ENCODE measurements at regions not wholly inside any gene's neighbourhood (a gene's known extent, or its start where the extent isn't known, plus 50 kb on each side); places are given as distances from the start of the nearest gene placed in this dataset.

- H2BK15ac ChIP-seq (ENCODE audit: low read length), result no peak overlapping the region
- no peak overlapping the region for H3K27ac ChIP-seq (ENCODE audit: low read depth, low read length)
- H3K9me3 ChIP-seq (ENCODE audit: insufficient read depth in 2 of 2, low read depth in 1 of 2, low read length in 1 of 2), result no peaks in the 10 kb centered on the region
- no peak overlapping the region for H2BK12ac ChIP-seq (ENCODE audit: low read depth, low read length)
- peaks cover 0 to 7% (median 2%) of the 10 kb centered on the region in 4 experiments; a peak in 3 of 7 replicates for H3K4me1 ChIP-seq (replicated peaks in 1 of 4; ENCODE audit: control insufficient read depth in 3 of 4, insufficient read depth in 4 of 4, low read length in 3 of 4)
- no peak for FAIRE-seq
- H3K27me3 ChIP-seq (replicated peaks in 1 of 4; ENCODE audit: control insufficient read depth in 3 of 4, extremely low read depth in 1 of 4, insufficient read depth in 3 of 4, low read length in 3 of 4), result no peaks in the 10 kb centered on the region; a peak in 1 of 7 replicates
- DNase-seq (ENCODE audit: low read depth in 1 of 2, low spot score in 2 of 2), result peak in 1 of 2 experiments; percentile 48
- H3K4me2 ChIP-seq (ENCODE audit: insufficient read depth in 1 of 2, low read depth in 2 of 2, low read length in 2 of 2), result peak overlapping the region; percentile 16 to 39; a peak in 2 of 4 replicates
- H4K5ac ChIP-seq (ENCODE audit: insufficient read length, low read depth, low read length), result no peak overlapping the region
- no peak for TF ChIP-seq SP4 (IDR thresholded peaks at IDR 0.05; ENCODE audit: low read length)
- no peak for TF ChIP-seq EZH2 (IDR thresholded peaks at IDR 0.05; ENCODE audit: low read depth, low read length, severe bottlenecking)
- no peak for TF ChIP-seq ZNF274 (IDR thresholded peaks at IDR 0.05; ENCODE audit: borderline replicate concordance, extremely low read depth, low read length)
- TF ChIP-seq KDM4A (IDR thresholded peaks at IDR 0.05; ENCODE audit: low read depth, low read length, severe bottlenecking), result no peak
- no peak for TF ChIP-seq BRCA1 (IDR thresholded peaks at IDR 0.05; ENCODE audit: low read depth, low read length)
- TF ChIP-seq ATF3 (IDR thresholded peaks at IDR 0.05; ENCODE audit: insufficient read depth, low read depth, low read length), result no peak
- TF ChIP-seq RFX5 (IDR thresholded peaks at IDR 0.05; ENCODE audit: borderline replicate concordance, low read depth, low read length), result no peak
- TF ChIP-seq MAX (IDR thresholded peaks at IDR 0.05), result no peak
- no peak for TF ChIP-seq KDM5A (IDR thresholded peaks at IDR 0.05; ENCODE audit: low read length)
- no peak overlapping the region for H4K91ac ChIP-seq (replicated peaks; ENCODE audit: insufficient read length, low read length)
- no peak overlapping the region for H3K23ac ChIP-seq (ENCODE audit: insufficient read length)
- no peaks in the 10 kb centered on the region for H4K20me1 ChIP-seq (replicated peaks in 1 of 2; ENCODE audit: control insufficient read depth in 1 of 2, insufficient read depth in 2 of 2, low read length in 2 of 2)
- H3K18ac ChIP-seq (ENCODE audit: extremely low read depth, low read length), result no peak overlapping the region
- no peak overlapping the region for H3K56ac ChIP-seq (replicated peaks; ENCODE audit: insufficient read length, low read depth, low read length)
- H3K79me2 ChIP-seq (ENCODE audit: control insufficient read depth in 1 of 2, insufficient read depth in 2 of 2, low read length in 2 of 2), result no peaks in the 10 kb centered on the region
- no peak overlapping the region for H3K4ac ChIP-seq (replicated peaks; ENCODE audit: insufficient read length, low read depth, low read length)
- no peaks in the 10 kb centered on the region for H3K23me2 ChIP-seq (ENCODE audit: low read depth, low read length)
- H2BK120ac ChIP-seq (replicated peaks; ENCODE audit: low read depth, low read length), result no peak overlapping the region
- ChIA-PET POLR2A (ENCODE audit: partially characterized antibody) (no interaction called here), CTCF (ENCODE audit: partially characterized antibody) (interaction anchor here (0.9 to 2.3 kb wide), 4 partner anchors 10 to 432 kb away, joined by 3 to 5 read pairs (median 4); no protein-coding TSS in a partner anchor)
- H3K79me1 ChIP-seq (ENCODE audit: low read depth, low read length), result no peaks in the 10 kb centered on the region
- H2AFZ ChIP-seq (ENCODE audit: low read length), result peak overlapping the region; percentile 14; the same call in 1 of the 2 replicates
- no peaks in the 10 kb centered on the region for H3K36me3 ChIP-seq (ENCODE audit: control insufficient read depth in 2 of 4, insufficient read depth in 4 of 4, low read length in 3 of 4)
- no peak overlapping the region for H3K9ac ChIP-seq (replicated peaks in 1 of 4; ENCODE audit: extremely low read depth in 1 of 4, low read depth in 3 of 4, low read length in 3 of 4)
- H4K8ac ChIP-seq (ENCODE audit: extremely low read depth, insufficient read depth, low read length), result no peak overlapping the region
- 63% methylated on average over 4 of the region's 4 CpGs; no CpG with 5 or more reads in 1 of the 2 experiments for WGBS, 2 experiments (ENCODE audit: extremely low coverage in 1 of 2, insufficient coverage in 1 of 2, insufficient read length in 1 of 2, insufficient replicate concordance in 2 of 2, low coverage in 1 of 2, low lambda C conversion rate in 2 of 2, missing lambda C conversion rate in 1 of 2)
- H3K14ac ChIP-seq (ENCODE audit: insufficient read length), result no peak overlapping the region
- no peak overlapping the region for H2BK5ac ChIP-seq (ENCODE audit: low read depth, low read length)
- no peak overlapping the region for H2BK20ac ChIP-seq (ENCODE audit: low read length)
- H2AK5ac ChIP-seq (ENCODE audit: low read depth, low read length), result no peak overlapping the region
- H3K4me3 ChIP-seq (ENCODE audit: extremely low read depth in 1 of 4, insufficient read depth in 2 of 4, low read depth in 3 of 4, low read length in 4 of 4), result no peak overlapping the region
Observed at GRCh38 chr11:95592471-95592870, 197.1 kb downstream of the FAM76B start.
